Effector memory CD8-positive, alpha-beta T cell (primary cell): ENCODE measurements at regions not wholly inside any gene's neighbourhood (a gene's known extent, or its start where the extent isn't known, plus 50 kb on each side); places are given as distances from the start of the nearest gene placed in this dataset.

Source experiments
- ATAC-seq: fragments of 150-1000 bp; cut with Tn5 transposase; replicated peaks from 2 replicates; pipeline ENCODE4 v1.10.0; 2021; ENCODE audit warnings: mild to moderate bottlenecking, moderate library complexity
- DNase-seq, 3 experiments: peaks; one replicate each; pipeline ENCODE4 v3.0.0; 2021
- H3K27ac Mint-ChIP-seq, 2 donors: one replicate each; pipeline ENCODE4 v1.8.0; 2022; ENCODE audit warnings: mild to moderate bottlenecking in 2 of 2, mixed read lengths in 2 of 2, moderate library complexity in 2 of 2
- H3K27me3 Mint-ChIP-seq, 2 donors: one replicate each; pipeline ENCODE4 v1.8.0; 2022; ENCODE audit warnings: mixed read lengths in 2 of 2
- H3K36me3 Mint-ChIP-seq: one replicate; pipeline ENCODE4 v1.8.0; 2022; ENCODE audit warnings: mild to moderate bottlenecking, moderate library complexity, mixed read lengths; ENCODE audit not compliant: insufficient read depth
- H3K4me1 Mint-ChIP-seq, 2 donors: one replicate each; pipeline ENCODE4 v1.8.0; 2022; ENCODE audit warnings: low read depth in 2 of 2, mixed read lengths in 2 of 2
- H3K4me3 Mint-ChIP-seq, 2 donors: one replicate each; pipeline ENCODE4 v1.8.0; 2022; ENCODE audit warnings: mild to moderate bottlenecking in 2 of 2, mixed read lengths in 2 of 2, moderate library complexity in 2 of 2
- H3K9me3 Mint-ChIP-seq, 2 donors: one replicate each; pipeline ENCODE4 v1.8.0; 2022; ENCODE audit warnings: mixed read lengths in 2 of 2

GRCh38 chr3:180199417-180199995 is 162.8 kb upstream of the PEX5L start:
- no peaks in the 10 kb centered on the region for H3K4me1 Mint-ChIP-seq
- no peak overlapping the region for H3K4me3 Mint-ChIP-seq
- ATAC-seq, result no peak
- H3K27me3 Mint-ChIP-seq, result peaks cover 0 to 5% of the 10 kb centered on the region in 2 donors
- H3K27ac Mint-ChIP-seq, result no peak overlapping the region
- H3K9me3 Mint-ChIP-seq, result peaks cover 0 to 5% of the 10 kb centered on the region in 2 donors
- no peak for DNase-seq
- H3K36me3 Mint-ChIP-seq, result no peaks in the 10 kb centered on the region

- Mint-ChIP-seq H3K36me3 (no peaks in the 10 kb centered on the region), H3K27me3 (no peaks in the 10 kb centered on the region), H3K9me3 (peaks cover 0 to 2% of the 10 kb centered on the region in 2 donors), H3K27ac (no peak overlapping the region), H3K4me1 (no peaks in the 10 kb centered on the region), H3K4me3 (no peak overlapping the region)
- ATAC-seq (no peak), DNase-seq (no peak)
These were observed 179.1 kb upstream of the PEX5L start for GRCh38 chr3:180215866-180216265.

GRCh38 chr3:180223268-180223667 is 186.5 kb upstream of the PEX5L start:
- Mint-ChIP-seq H3K36me3 (peaks cover 5% of the 10 kb centered on the region), H3K27me3 (no peaks in the 10 kb centered on the region), H3K4me1 (no peaks in the 10 kb centered on the region), H3K4me3 (no peak overlapping the region), H3K9me3 (peaks cover 3 to 5% of the 10 kb centered on the region in 2 donors), H3K27ac (no peak overlapping the region)
- ATAC-seq (no peak), DNase-seq (no peak)

GRCh38 chr3:180229113-180229512 is 192.4 kb upstream of the PEX5L start:
- Mint-ChIP-seq H3K4me3 (no peak overlapping the region), H3K4me1 (no peaks in the 10 kb centered on the region), H3K27ac (no peak overlapping the region), H3K36me3 (peaks cover 5% of the 10 kb centered on the region), H3K9me3 (peaks cover 7 to 14% of the 10 kb centered on the region in 2 donors), H3K27me3 (no peaks in the 10 kb centered on the region)
- DNase-seq (no peak), ATAC-seq (no peak)

- Mint-ChIP-seq H3K4me3 (no peak overlapping the region), H3K27me3 (no peaks in the 10 kb centered on the region), H3K36me3 (no peaks in the 10 kb centered on the region), H3K27ac (no peak overlapping the region), H3K4me1 (no peaks in the 10 kb centered on the region), H3K9me3 (peaks cover 4 to 8% of the 10 kb centered on the region in 2 donors)
- no peak for ATAC-seq
- no peak for DNase-seq
These were observed 203.2 kb upstream of the PEX5L start for GRCh38 chr3:180239939-180240338.

GRCh38 chr3:180246688-180247195 is 210.0 kb upstream of the PEX5L start:
- H3K9me3 Mint-ChIP-seq, result no peaks in the 10 kb centered on the region
- DNase-seq, result no peak
- H3K27ac Mint-ChIP-seq, result no peak overlapping the region
- H3K4me1 Mint-ChIP-seq, result no peaks in the 10 kb centered on the region
- no peak overlapping the region for H3K4me3 Mint-ChIP-seq
- H3K27me3 Mint-ChIP-seq, result no peaks in the 10 kb centered on the region
- H3K36me3 Mint-ChIP-seq, result no peaks in the 10 kb centered on the region
- ATAC-seq, result no peak

GRCh38 chr3:180250172-180250571 is 213.4 kb upstream of the PEX5L start:
- ATAC-seq (no peak), DNase-seq (no peak)
- no peak overlapping the region for H3K27ac Mint-ChIP-seq
- H3K27me3 Mint-ChIP-seq, result no peaks in the 10 kb centered on the region
- H3K4me1 Mint-ChIP-seq, result no peaks in the 10 kb centered on the region
- H3K36me3 Mint-ChIP-seq, result no peaks in the 10 kb centered on the region
- H3K9me3 Mint-ChIP-seq, result no peaks in the 10 kb centered on the region
- H3K4me3 Mint-ChIP-seq, result no peak overlapping the region

GRCh38 chr3:180252683-180253082 is 215.9 kb upstream of the PEX5L start:
- Mint-ChIP-seq H3K36me3 (no peaks in the 10 kb centered on the region), H3K27ac (no peak overlapping the region), H3K27me3 (peaks cover 7% of the 10 kb centered on the region in 2 donors), H3K4me3 (no peak overlapping the region), H3K9me3 (peaks cover 0 to 5% of the 10 kb centered on the region in 2 donors), H3K4me1 (no peaks in the 10 kb centered on the region)
- no peak for ATAC-seq
- no peak for DNase-seq

GRCh38 chr3:180253283-180253682 is 216.5 kb upstream of the PEX5L start:
- ATAC-seq (no peak), DNase-seq (no peak)
- Mint-ChIP-seq H3K4me1 (no peaks in the 10 kb centered on the region), H3K4me3 (no peak overlapping the region), H3K9me3 (peaks cover 2 to 5% of the 10 kb centered on the region in 2 donors), H3K27me3 (peaks cover 7% of the 10 kb centered on the region in 2 donors), H3K36me3 (no peaks in the 10 kb centered on the region), H3K27ac (no peak overlapping the region)

- DNase-seq (no peak), ATAC-seq (no peak)
- no peaks in the 10 kb centered on the region for H3K27me3 Mint-ChIP-seq
- H3K27ac Mint-ChIP-seq, result no peak overlapping the region
- peaks cover 3 to 13% of the 10 kb centered on the region in 2 donors for H3K9me3 Mint-ChIP-seq
- H3K4me3 Mint-ChIP-seq, result no peak overlapping the region
- peaks cover 5 to 9% of the 10 kb centered on the region in 2 donors for H3K4me1 Mint-ChIP-seq
- no peaks in the 10 kb centered on the region for H3K36me3 Mint-ChIP-seq
These were observed 227.7 kb upstream of the PEX5L start for GRCh38 chr3:180264479-180264878.

GRCh38 chr3:180265551-180265950 is 228.8 kb upstream of the PEX5L start:
- H3K4me1 Mint-ChIP-seq, result peaks cover 5 to 9% of the 10 kb centered on the region in 2 donors
- H3K4me3 Mint-ChIP-seq, result no peak overlapping the region
- no peaks in the 10 kb centered on the region for H3K27me3 Mint-ChIP-seq
- ATAC-seq (no peak), DNase-seq (no peak)
- peaks cover 0 to 8% of the 10 kb centered on the region in 2 donors for H3K9me3 Mint-ChIP-seq
- no peak overlapping the region for H3K27ac Mint-ChIP-seq
- no peaks in the 10 kb centered on the region for H3K36me3 Mint-ChIP-seq

GRCh38 chr3:180267202-180267843 is 230.6 kb upstream of the PEX5L start:
- peak overlapping the region; percentile 75 to 85 for H3K27ac Mint-ChIP-seq
- peaks cover 5 to 9% of the 10 kb centered on the region in 2 donors for H3K4me1 Mint-ChIP-seq
- peaks cover 3 to 7% of the 10 kb centered on the region in 2 donors for H3K9me3 Mint-ChIP-seq
- H3K36me3 Mint-ChIP-seq, result no peaks in the 10 kb centered on the region
- ATAC-seq (peak; percentile 68), DNase-seq (no peak)
- H3K4me3 Mint-ChIP-seq, result peak overlapping the region; percentile 57 to 63
- H3K27me3 Mint-ChIP-seq, result no peaks in the 10 kb centered on the region

GRCh38 chr3:180274536-180274935 is 237.8 kb upstream of the PEX5L start:
- no peak for ATAC-seq
- Mint-ChIP-seq H3K27me3 (no peaks in the 10 kb centered on the region), H3K9me3 (peaks cover 3 to 7% of the 10 kb centered on the region in 2 donors), H3K4me3 (no peak overlapping the region), H3K27ac (no peak overlapping the region), H3K36me3 (no peaks in the 10 kb centered on the region), H3K4me1 (no peaks in the 10 kb centered on the region)
- no peak for DNase-seq

- Mint-ChIP-seq H3K36me3 (no peaks in the 10 kb centered on the region), H3K9me3 (peaks cover 3 to 7% of the 10 kb centered on the region in 2 donors), H3K27me3 (no peaks in the 10 kb centered on the region), H3K4me3 (no peak overlapping the region), H3K27ac (no peak overlapping the region), H3K4me1 (no peaks in the 10 kb centered on the region)
- ATAC-seq (no peak), DNase-seq (no peak)
These were observed 238.4 kb upstream of the PEX5L start for GRCh38 chr3:180275176-180275575.
